GM21526 (cell line): ENCODE measurements at regions not wholly inside any gene's neighbourhood (a gene's known extent, or its start where the extent isn't known, plus 50 kb on each side); places are given as distances from the start of the nearest gene placed in this dataset.
A peak's percentile ranks its signal among the peaks of the same experiment; 100 is the strongest.

Experiments
- ATAC-seq: cut with Tn5 transposase; IDR thresholded peaks from one replicate; pipeline ENCODE4 v1.9.1; 2021; ENCODE audit warnings: moderate library complexity; ENCODE audit not compliant: unreplicated experiment, low FRiP score

DNA sequence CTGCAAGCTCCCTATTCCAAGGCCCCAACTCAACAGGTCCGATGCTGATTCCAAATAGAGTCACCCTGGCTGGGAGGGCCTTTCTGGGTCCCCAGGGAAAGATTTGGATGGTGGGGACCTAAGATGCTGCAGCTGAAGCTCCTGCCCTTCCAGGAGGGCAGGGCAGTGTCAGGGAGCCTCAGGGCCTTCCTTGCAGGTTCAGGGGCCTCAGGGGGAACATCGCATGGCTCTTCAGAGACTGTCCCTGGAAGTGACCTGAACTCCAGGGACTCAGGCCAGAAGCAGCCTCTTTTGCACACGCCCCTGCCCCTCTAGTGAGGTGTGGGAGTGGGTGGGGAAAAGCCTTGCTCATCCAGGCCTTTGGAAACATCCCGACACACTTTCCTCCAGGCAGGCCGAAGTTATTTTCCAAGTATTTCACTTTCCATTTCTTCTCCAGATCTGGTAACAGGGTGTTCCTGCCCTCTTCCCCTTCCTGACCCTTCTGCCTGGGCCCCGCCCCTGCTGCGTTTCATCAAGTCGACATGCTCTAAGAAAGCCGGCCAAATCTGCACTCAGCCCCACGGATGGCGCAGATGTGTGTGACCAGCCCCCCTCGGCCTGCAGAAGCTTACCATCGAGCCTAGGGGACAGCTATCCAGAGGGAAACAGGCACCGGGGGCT, 159.5 kb downstream of the FGF18 start:
- ATAC-seq: no peak

DNA sequence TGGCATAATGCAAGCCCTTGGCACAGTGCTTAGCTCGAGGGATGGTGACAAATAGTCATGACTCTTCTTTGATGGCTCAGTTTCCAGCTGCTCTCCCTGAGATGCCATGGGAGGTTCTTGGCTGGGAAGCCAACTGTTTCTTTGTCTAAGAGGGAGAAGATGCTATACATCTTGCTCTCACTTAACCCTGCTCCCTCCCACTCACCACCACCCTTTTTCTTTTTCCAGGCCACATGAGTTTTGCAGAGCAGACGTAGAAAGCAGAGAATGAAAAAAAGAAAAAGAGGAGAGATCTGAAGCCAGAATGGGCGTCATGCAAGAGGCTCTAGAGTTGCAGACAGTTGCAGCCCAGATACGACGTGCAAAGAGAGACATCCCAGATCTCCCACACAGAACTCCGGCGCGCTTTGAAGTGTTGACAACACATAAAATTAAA, 160.5 kb downstream of the FGF18 start:
- ATAC-seq: no peak

DNA sequence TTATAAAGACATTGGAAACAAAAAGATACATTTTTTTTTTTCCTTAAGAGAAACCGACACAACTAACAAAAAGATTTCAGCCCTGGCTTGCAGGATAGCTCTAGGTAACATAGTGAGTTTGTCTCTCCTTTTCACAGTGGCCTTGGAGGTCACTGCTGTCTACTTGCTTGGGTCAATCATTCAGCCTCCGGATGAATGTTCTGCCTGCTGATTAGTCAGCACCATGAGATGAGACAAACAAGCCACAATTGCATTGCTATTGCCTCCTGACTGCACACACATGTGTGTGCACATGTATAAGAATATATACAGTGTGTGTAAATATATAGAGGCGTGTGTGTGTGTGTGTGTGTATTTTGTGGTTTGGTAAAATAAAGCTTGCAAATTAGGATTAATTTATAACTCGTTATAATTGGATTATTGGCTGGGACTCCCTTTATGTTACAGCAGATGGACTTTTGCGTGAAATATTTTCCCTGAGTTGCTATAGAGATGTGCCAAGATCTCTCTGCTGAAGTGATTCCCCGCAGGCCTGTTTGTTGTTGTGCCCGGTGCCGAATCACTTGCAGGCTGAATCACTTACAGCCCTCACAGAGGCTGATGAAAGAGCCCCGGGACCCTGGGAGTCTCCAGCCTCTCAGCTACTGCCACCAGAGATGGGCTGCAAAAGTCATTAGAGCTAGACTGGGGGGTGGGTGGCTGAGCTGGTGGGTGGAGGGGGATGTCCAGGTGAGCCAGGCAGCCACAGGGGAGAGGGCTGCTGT, 161.2 kb downstream of the FGF18 start:
- no peak for ATAC-seq

DNA sequence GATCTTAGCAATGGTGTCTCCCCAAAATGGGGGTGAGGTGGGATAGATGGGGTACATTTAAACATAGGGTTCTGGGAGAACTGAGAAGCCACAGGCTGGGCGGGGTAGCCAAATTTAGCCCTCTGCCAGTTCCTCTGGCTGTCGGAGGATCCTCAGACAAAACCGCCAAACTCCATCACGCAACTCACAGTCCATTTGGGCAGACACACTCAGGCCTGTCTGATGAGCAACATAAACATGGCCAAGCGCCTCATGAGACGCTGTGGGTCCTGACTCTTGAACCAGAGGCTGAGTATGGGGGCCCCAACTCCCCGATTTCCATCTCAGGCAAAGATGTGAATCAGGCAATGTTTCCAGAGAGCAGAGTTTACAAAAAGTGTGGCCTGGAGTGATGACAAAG, 162.3 kb downstream of the FGF18 start:
- no peak for ATAC-seq

DNA sequence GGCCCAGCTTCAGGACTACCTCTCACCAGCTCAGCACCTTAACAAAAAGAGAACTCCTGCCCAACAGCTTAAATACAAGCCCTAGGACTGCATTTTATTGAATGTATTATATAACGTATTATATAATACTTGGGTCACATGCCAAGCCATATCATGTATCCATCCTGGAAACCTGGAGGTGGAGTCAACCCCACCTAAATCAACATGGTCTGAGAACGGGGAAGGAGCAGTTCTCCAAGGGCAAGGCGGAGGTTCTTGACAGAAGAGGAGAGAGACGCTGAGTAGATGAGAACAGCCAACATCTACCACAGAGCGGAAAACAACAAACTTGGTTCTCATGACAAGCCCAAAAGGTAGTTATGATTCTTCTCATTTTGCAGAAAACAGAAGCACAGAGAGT, 163.4 kb downstream of the FGF18 start:
- ATAC-seq: no peak

DNA sequence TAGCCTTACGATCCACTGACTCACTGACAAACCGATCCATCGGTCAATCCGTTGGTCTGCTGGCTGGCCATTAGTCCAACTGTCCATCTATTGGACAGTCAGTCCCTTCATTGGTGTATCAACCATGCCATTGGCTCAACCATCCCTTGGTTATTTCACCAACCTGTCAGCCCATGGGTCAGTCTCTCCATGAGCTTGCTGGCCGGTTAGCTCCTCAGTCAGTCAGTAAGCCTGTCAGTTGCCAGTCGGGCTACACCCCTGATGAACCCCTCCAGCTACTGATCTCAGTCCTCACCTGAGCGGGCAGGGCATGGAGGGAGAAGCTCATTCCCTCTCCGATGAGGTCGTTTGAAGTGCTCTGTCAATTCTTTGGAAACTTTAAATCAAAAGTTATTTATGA, 166.5 kb downstream of the FGF18 start:
- ATAC-seq: no peak

DNA sequence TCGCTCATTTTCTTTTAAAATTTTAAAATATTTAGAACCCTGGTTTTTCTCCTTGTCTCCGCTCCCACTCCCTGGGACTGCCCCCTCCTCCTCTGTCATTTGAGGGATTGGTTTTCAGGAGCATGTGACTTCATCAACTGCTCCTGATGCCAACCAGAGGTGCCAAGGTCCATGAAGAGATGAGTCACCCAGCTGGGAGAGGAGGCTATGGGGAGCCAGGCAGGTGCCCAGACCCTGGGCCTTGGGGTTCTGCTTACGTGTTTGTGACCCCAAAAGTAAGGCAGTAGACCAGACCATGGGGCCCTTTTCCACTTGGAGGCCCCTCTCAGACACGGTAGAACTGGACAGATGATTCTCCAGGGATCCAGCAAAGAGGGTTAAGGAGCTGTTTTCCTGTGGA, 167.0 kb downstream of the FGF18 start:
- no peak for ATAC-seq

DNA sequence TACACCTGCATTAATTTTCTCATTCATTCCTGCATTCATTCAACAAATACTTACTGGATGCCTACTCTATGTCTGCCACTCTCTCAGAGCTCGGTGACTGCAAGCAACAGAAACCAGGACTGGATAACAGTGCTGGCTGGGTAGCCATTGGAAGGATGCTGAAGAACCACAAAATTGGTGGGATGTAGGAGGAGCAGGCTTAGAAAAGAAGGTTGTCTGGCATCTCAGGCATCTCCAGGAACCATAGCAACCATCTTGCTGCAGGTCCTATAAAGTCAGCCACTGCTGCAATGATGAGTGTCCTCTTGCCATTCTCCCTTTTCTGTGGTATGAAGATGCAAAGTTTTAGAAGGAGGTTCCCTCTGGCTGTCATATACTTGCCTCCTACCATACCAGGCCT, 168.6 kb downstream of the FGF18 start:
- ATAC-seq: no peak

DNA sequence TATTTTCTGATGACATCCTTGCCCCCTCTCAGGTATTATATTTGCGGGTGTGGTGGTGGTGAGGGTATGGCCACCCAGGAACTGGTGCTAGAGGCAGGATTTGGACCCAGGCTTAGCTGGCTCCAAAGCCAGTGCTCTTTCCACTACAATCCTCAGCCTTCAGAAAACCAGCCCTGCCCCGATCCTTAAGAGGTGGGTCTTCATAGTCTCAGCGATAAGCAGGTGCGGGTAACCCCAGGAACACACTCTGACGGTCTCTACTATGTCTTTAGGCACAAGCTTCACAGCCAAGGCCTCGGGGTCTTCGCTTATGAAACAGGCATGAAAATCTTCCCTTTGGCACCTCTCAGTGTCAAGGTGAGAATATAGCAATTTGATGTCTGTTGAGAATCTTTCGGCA, 169.3 kb downstream of the FGF18 start:
- no peak for ATAC-seq

DNA sequence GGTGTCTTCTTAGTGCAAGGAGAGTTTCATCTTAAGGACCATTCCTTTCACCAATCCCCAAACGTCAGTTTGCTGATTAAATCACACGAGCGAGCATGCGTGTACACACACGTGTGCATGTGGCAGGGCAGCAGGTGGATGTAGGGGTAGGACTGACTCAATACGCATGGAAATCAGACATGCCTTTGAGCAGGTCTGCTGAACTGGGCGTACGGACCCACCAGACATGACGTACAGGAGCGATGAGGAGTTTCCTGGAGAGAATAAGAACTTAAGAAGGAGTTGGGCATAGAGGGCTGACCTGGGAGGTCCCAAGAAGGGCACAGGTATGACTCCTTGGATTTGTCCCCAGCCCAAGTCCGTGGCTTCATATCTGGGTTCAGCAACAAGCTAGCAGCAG, 170.0 kb downstream of the FGF18 start:
- ATAC-seq: no peak

DNA sequence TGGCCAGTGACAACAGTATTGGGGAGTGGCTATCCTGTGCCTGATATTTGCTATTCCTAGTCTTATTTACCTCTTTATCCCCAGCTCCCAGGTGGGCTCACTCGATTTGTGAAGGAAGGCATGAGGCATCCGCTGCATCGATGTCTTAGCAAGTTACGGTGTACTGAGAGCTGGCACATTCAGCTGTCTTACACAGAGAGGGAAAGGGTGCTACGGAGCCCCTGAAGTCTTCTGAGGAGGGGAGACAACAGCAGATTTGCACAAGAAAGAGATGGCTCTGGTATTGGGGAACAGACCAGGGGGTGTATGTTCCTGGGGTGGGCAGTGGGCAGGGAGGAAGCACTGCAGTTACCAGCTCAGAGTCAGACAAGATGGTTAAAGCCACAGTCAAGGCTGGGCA, 172.6 kb downstream of the FGF18 start:
- no peak for ATAC-seq

DNA sequence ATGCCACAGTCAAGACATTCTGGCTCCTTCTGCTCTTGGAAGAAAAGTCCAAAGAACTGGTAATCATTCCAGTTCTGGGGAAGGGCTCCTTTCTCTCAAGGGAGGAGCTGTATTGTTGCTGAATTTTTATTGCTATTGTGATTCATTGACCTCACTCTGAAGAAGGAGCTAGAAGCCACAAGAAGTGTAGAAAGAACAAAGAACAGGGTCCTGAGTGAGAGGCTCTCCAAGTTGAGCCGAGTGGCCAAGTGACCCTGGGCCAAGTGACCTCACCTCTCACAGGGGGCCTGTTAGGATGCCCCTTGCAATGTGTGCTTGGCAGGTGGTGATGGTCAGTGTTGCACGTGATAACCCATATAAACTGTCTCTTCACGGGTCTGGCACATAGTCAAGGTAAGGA, 173.3 kb downstream of the FGF18 start:
- no peak for ATAC-seq

DNA sequence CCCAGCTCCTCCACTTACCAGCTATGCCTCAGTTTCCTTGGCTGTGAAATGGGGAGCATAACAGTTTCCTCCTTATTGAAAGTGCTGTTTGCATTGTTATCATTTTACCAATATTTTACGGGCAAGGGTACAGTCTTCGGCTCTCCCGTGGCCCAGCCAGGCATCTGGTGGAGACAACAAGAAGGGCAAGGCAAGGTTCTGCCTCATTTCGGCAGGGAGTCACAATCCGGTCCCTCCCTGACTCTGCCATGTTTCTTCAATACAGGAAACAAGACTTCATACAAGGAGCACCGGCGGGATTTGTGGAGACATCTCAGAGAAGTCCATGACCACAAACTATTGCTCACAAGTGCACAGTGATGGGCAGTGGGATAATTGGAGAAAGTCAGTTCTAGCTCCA, 174.0 kb downstream of the FGF18 start:
- ATAC-seq: no peak

DNA sequence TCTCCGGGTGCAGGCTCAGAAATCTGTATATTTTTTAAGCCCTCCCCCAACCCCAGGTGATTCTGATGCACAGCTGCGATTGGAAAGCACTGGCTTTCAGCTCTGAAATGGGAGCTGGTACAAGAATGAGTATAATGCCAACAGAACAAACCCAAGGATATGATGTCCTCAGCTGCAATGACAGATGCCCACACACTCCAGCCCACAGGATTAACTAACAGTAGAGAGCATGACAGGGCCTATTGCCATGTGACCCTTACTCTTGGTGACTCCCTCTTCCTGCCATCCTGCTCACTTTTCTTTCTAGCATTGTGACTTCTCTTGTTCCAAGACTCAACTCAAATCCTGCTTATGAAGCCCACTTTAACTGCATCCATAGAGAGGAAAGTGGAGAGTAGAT, 174.5 kb downstream of the FGF18 start:
- ATAC-seq: no peak

DNA sequence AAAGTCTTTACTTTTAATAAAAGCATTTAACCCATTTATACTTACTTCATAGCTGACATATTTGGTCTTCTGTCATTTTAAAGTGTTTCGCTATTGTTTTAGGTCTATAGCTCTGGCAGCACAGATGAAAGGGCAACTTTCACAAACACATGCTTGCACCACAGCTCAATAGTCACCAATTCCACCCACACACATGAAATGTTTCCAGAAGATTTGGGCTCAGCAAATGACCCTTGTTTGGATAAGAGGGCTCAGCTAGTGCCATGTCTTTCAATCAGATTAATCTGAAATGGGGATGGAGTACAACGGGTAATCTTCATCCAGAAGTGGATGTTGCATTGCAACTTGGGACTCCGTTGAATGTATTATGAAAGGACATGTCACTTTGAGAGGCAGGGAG, 176.0 kb downstream of the FGF18 start:
- ATAC-seq: peak; percentile 16

DNA sequence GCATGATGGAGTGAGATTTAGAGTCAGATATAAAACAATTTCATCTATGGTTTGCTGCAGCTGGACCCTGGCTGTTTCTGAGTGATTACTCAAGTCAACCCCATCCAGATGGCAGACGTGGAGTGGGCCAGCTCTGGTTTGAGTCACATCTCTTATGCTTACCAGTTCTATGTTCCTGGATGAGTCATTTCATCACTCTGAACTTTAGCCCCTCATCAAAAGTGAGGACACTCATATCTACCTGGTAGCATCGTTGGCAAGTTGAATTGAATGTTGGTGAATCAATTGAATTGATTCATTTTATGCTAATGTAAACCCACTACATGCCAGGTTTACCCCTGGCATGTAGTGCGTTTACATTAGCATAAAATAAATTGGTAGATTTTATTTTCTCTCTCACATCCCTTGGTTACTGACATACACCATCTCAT, 176.4 kb downstream of the FGF18 start:
- peak; percentile 49 for ATAC-seq

DNA sequence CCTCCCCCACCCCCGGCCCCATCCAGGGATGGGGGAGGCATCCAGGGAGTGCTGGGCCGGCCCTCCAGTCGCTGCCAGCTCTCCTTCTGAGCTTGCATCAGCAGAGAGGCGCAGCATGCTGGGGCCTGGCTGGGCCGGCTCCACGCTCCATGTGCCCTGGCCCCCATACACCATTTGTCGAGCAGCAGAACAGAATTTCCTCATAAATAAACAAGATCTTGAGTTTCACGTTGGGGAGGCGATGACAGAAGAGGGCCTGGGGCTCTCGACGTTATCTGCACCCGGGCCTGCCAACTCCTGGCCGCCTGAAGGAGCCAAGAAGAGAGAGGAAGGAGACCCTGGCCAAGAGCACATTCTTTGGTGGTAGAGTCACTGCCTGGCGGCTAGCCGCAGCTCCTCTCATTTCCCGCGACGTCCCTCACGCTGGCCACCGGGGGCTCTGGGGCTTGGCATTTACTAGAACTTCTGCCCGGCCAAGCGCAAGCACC, 177.0 kb downstream of the FGF18 start:
- ATAC-seq: no peak

DNA sequence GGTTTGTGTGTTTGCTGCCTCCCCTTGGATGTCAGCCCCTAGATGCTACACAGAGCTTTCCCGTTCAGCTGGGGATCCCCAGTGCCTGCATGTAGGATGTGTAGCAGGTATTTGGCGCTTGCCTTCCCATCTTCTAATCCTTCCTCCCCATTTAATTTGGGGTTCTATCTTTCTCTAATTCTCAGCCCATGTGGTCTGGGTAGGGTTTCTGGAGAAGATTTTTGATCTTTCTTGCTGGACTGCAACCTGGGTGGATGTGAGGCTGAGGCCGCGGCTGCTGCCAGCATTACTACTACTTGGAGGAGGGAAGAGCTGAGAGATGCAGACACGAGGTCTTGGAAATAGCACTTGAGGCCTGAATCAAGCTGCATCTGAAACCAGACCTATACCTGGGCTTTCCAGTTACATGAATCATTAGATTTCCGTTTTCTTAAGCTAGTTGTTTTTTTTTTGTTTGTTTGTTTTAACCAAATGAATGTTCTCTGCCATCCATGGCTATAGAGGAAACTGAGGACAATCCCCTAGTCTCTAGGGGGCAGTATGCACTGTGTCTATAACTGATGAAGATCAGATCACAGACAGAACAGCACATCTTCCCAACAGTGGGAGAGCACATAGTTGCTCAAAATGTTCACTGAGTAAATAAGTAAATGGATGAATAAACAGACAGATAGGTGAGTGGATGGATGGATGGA, 178.6 kb downstream of the FGF18 start:
- ATAC-seq: no peak

DNA sequence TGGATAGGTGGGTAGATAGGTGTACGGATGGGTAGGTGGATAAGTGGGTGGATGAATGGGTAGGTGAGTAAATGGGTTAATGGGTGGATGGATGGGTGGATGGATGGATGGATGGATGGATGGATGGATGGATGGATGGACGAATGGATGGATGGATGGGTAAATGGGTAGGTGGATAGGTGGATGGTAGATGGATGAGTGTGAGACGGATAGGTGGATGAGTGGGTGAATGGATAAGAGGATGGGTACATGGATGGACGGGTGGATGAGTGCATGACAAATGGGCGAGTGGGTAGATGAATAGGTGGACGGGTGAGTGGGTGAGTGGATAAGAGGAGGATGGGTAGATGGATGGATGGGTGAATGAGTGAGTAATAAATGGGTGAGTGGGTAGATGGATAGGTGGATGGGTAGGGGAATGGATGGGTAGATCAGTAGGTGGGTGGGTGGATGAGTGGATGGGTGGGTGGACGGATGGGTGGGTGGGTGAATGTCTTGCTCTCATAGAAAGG, 179.2 kb downstream of the FGF18 start:
- no peak for ATAC-seq

DNA sequence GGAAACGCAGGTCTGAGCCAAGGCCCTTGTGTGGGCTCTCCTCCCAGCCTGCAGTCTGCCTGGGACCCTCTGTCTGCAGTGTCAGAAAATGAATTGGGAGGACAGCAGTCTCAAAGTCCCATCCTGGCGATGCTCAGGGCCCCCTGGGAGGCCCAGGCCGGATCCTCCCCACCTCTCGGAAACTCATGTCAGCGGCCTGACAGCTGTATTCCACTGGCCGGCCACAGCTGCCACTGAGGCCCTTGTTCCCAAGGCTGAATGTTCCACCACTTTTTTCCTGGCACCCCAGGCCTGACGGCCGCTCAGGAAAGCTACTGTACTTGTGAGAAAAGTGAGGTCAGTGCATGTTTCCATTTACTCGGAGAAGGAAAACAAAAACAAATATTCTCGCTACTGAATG, 180.0 kb downstream of the FGF18 start:
- no peak for ATAC-seq

DNA sequence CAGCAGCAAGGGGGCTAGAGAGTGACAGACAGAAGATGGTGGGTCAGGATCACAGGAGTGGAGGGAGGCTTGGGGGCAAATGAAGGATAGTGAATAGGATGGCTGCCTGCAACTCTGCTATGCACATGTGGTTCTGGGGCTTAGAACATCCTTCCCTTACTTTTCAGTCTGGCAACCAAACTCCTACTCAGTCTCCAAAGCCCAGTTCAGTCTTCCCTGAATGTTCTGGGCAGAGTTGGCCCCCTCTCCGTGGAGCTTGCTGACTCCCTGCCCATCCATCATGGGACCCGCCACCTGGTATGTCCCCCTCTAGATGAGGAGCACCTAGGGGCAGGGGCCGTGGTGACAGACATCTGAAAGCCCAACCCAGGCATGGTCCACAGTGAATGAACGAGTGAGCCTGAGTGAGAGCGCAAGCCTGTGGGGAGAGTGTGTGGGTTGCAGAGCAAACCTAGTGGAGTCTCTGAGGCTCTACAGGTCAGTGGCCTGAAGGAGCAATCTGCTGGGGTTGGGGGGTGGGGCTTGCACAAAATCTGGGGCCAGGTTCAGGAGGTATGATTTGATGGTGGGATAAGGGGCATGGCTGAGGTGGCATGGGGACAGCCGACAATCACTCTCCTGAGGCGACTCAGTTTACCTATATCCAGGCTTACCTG, 180.6 kb downstream of the FGF18 start:
- ATAC-seq: no peak
